MG63 (cell line): ENCODE measurements at regions not wholly inside any gene's neighbourhood (a gene's known extent, or its start where the extent isn't known, plus 50 kb on each side); places are given as distances from the start of the nearest gene placed in this dataset.

Experiments
- DNase-seq: peaks from one replicate; pipeline ENCODE4 v3.0.0-alpha.2; 2020
- H3K27me3 ChIP-seq: fragments of 250-450 bp; sonication (Bioruptor Pico); 2 replicates; pipeline ENCODE4 v1.5.1; 2020; ENCODE audit warnings: mild to moderate bottlenecking, moderate library complexity
- H3K36me3 ChIP-seq: fragments of 250-450 bp; sonication (Bioruptor Pico); 2 replicates; pipeline ENCODE4 v1.5.1; 2020; ENCODE audit warnings: mild to moderate bottlenecking, moderate library complexity
- H3K4me3 ChIP-seq: fragments of 250-450 bp; sonication (Bioruptor Pico); 2 replicates; pipeline ENCODE4 v1.5.1; 2020; ENCODE audit warnings: mild to moderate bottlenecking, moderate library complexity
- H3K9me3 ChIP-seq: fragments of 250-450 bp; sonication (Bioruptor Pico); 2 replicates; pipeline ENCODE4 v1.5.1; 2020; ENCODE audit warnings: mild to moderate bottlenecking, moderate library complexity

DNA sequence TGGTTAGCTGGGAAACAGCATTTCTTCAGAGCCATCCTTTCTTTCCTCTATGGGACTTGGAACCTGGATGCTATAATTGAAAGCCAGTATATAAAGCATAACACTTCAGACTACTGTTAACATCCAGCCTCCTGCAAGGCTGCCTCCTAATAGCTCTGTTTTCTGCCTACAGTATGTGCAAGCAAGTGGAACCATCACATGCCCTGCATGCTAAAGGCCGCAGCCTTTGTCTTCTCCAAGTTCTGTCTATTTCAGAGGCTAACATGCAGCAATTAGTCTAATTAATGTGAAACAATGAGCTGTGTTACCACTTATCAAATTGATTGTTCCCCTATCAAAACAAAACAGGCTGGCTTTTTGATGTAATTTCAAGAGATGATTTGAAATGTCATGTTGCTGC, 82.7 kb upstream of the ESRRG start:
- Histone ChIP-seq H3K9me3 (no peaks in the 10 kb centered on the region), H3K27me3 (no peaks in the 10 kb centered on the region), H3K36me3 (no peaks in the 10 kb centered on the region), H3K4me3 (no peak overlapping the region)
- DNase-seq: no peak

- no peak for DNase-seq
- Histone ChIP-seq H3K4me3 (no peak overlapping the region), H3K36me3 (no peaks in the 10 kb centered on the region), H3K27me3 (no peaks in the 10 kb centered on the region), H3K9me3 (no peaks in the 10 kb centered on the region)
These were observed 82.0 kb upstream of the ESRRG start for GRCh38 chr1:216805233-216805632.

GRCh38 chr1:216804111-216804510, 80.9 kb upstream of the ESRRG start:
- Histone ChIP-seq H3K9me3 (no peaks in the 10 kb centered on the region), H3K36me3 (no peaks in the 10 kb centered on the region), H3K27me3 (no peaks in the 10 kb centered on the region), H3K4me3 (no peak overlapping the region)
- DNase-seq: no peak

GRCh38 chr1:216794586-216794985, 71.4 kb upstream of the ESRRG start:
- Histone ChIP-seq H3K9me3 (no peaks in the 10 kb centered on the region), H3K36me3 (no peaks in the 10 kb centered on the region)
- no peak for DNase-seq

GRCh38 chr1:216793973-216794372, 70.7 kb upstream of the ESRRG start:
- Histone ChIP-seq H3K27me3 (no peaks in the 10 kb centered on the region), H3K9me3 (no peaks in the 10 kb centered on the region), H3K36me3 (no peaks in the 10 kb centered on the region), H3K4me3 (no peak overlapping the region)
- no peak for DNase-seq

More at GRCh38 chr1:216794586-216794985, 71.4 kb upstream of the ESRRG start:
- no peak overlapping the region for H3K4me3 ChIP-seq
- no peaks in the 10 kb centered on the region for H3K27me3 ChIP-seq

DNA sequence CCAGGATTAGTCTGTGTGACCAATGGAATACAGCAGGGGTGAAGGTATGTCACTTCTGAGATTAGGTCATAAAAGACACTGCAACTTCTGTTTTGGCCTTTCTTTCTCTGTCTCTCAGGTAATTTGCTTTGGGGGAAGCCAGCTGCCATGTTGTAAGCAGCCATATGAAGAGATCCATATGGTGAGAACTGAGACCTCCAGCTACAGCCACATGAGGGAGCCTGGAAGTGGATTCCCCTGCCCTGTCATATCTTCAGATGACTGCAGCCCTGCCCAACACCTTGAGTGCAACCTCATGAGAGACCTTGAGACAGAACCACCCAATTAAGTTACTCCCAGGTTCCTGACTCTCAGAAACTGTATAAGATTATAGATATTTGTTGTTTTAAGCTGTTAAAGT, 70.1 kb upstream of the ESRRG start:
- Histone ChIP-seq H3K9me3 (no peaks in the 10 kb centered on the region), H3K4me3 (no peak overlapping the region), H3K36me3 (no peaks in the 10 kb centered on the region), H3K27me3 (no peaks in the 10 kb centered on the region)
- no peak for DNase-seq

- DNase-seq: no peak
- no peaks in the 10 kb centered on the region for H3K27me3 ChIP-seq
- no peaks in the 10 kb centered on the region for H3K9me3 ChIP-seq
- no peaks in the 10 kb centered on the region for H3K36me3 ChIP-seq
- no peak overlapping the region for H3K4me3 ChIP-seq
These were observed 65.4 kb upstream of the ESRRG start for GRCh38 chr1:216788671-216789070.

GRCh38 chr1:216785737-216786136, 62.5 kb upstream of the ESRRG start:
- no peak overlapping the region for H3K4me3 ChIP-seq
- no peaks in the 10 kb centered on the region for H3K36me3 ChIP-seq
- DNase-seq: no peak
- no peaks in the 10 kb centered on the region for H3K9me3 ChIP-seq
- no peaks in the 10 kb centered on the region for H3K27me3 ChIP-seq

DNA sequence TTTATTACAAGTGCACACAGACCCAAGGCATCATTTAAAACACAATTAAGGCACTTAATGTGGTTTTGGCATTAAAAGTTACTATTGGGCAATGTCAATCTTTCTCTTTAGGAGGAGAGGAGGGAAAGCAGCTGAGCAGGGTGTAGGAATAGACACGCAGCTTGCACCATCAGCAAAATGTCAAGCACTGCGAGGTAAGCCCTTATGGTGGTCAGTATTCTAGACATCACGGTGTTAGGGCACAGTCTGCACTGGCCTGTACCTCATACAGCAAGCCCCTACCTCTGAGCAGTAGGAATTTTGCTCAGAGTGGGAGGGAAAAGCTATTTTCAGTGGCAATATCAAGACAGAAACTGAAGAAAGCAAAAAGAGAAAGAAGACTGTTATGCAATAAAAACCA, 62.0 kb upstream of the ESRRG start:
- DNase-seq: no peak
- H3K4me3 ChIP-seq: no peak overlapping the region
- no peaks in the 10 kb centered on the region for H3K9me3 ChIP-seq
- no peaks in the 10 kb centered on the region for H3K27me3 ChIP-seq
- no peaks in the 10 kb centered on the region for H3K36me3 ChIP-seq

GRCh38 chr1:216779686-216780085, 56.5 kb upstream of the ESRRG start:
- no peaks in the 10 kb centered on the region for H3K36me3 ChIP-seq
- H3K4me3 ChIP-seq: no peak overlapping the region
- no peaks in the 10 kb centered on the region for H3K9me3 ChIP-seq
- no peaks in the 10 kb centered on the region for H3K27me3 ChIP-seq
- DNase-seq: no peak

DNA sequence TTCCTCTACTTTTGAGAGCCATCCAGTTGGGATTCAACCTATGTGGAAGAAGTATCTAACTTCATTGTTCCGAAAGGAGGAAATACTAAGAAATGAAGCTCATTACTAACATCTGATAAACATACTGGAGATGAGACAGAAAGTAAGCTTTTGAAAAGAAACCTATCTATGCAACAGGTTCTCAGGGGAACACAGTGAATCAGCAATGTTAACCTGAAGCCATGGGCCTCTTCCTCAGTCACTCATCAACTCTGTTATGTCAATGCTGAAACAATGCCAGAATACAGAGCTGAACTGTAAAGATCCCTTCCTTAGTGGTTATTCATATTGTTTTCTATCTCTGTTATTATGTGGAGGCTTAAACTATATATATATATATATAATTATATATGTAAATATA, 55.5 kb upstream of the ESRRG start:
- Histone ChIP-seq H3K9me3 (no peaks in the 10 kb centered on the region), H3K36me3 (no peaks in the 10 kb centered on the region), H3K27me3 (no peaks in the 10 kb centered on the region), H3K4me3 (no peak overlapping the region)
- DNase-seq: no peak

- DNase-seq: no peak
- Histone ChIP-seq H3K9me3 (no peaks in the 10 kb centered on the region), H3K4me3 (no peak overlapping the region), H3K36me3 (no peaks in the 10 kb centered on the region), H3K27me3 (no peaks in the 10 kb centered on the region)
These were observed 53.9 kb upstream of the ESRRG start for GRCh38 chr1:216777148-216777547.
